Left ventricle myocardium inferior (tissue), 1 donor: ENCODE measurements at regions not wholly inside any gene's neighbourhood (a gene's known extent, or its start where the extent isn't known, plus 50 kb on each side); places are given as distances from the start of the nearest gene placed in this dataset.

Experiments used
- DNase-seq: peaks from one replicate; pipeline ENCODE4 v3.0.0-alpha.2; 2020
- H3K27ac ChIP-seq: fragments of 200-600 bp; replicated peaks from 2 replicates; pipeline ENCODE4 v1.8.0; 2021
- H3K27me3 ChIP-seq: fragments of 200-600 bp; 2 replicates; pipeline ENCODE4 v1.8.0; 2021; ENCODE audit warnings: low read depth
- H3K36me3 ChIP-seq: fragments of 200-600 bp; 2 replicates; pipeline ENCODE4 v1.8.0; 2021
- H3K4me1 ChIP-seq: fragments of 200-600 bp; 2 replicates; pipeline ENCODE4 v1.8.0; 2021
- H3K4me3 ChIP-seq: fragments of 200-600 bp; 2 replicates; pipeline ENCODE4 v1.8.0; 2021; ENCODE audit warnings: mild to moderate bottlenecking, moderate library complexity
- H3K9me3 ChIP-seq: fragments of 200-600 bp; replicated peaks from 2 replicates; pipeline ENCODE4 v1.8.0; 2021
- intact Hi-C: fragments of 100-400 bp; cut with micrococcal nuclease; formaldehyde crosslinking; loops from one replicate; pipeline ENCODE4 v1.11.0; 2022
- TF ChIP-seq, protein P1 (sequence below): fragments of 200-600 bp; IDR thresholded peaks from 2 replicates; pipeline ENCODE4 v1.8.0; 2021; ENCODE audit warnings: antibody characterized with exemption, mild to moderate bottlenecking, borderline replicate concordance
- donor health status: DM: no; HTN: yes; CAD: no; lungs with severe emphysema.

DNA sequence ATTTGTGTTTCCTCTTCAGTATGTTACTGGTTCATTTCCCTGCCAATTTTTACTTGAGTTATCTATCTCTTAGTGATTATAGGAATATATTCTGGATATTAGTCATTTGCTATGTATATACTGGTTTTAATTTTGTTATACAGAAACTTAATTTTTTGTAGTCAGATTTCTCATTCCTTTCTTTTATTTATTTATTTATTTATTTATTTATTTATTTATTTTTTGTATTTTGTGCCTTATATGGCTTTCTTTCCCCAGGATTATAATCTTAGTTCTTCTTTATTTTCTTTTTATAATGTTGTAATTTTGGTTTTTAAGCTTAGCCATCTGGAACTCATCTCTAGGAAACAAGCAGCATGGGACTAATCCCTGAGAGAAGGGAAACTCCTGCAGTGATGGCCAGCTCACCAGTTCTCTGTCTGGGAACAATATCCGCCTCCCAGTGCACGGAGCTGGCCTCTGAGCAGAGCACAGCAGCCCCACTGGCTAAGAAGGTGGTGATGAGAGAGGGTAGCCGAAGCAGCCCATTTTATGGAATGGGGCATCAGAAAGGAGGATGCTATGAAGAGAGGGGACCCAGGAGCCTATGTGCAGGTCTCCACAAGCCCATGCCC lies 54.5 kb upstream of the ADORA2B start:
- no peaks in the 10 kb centered on the region for H3K36me3 ChIP-seq
- TF ChIP-seq, protein P1, sequence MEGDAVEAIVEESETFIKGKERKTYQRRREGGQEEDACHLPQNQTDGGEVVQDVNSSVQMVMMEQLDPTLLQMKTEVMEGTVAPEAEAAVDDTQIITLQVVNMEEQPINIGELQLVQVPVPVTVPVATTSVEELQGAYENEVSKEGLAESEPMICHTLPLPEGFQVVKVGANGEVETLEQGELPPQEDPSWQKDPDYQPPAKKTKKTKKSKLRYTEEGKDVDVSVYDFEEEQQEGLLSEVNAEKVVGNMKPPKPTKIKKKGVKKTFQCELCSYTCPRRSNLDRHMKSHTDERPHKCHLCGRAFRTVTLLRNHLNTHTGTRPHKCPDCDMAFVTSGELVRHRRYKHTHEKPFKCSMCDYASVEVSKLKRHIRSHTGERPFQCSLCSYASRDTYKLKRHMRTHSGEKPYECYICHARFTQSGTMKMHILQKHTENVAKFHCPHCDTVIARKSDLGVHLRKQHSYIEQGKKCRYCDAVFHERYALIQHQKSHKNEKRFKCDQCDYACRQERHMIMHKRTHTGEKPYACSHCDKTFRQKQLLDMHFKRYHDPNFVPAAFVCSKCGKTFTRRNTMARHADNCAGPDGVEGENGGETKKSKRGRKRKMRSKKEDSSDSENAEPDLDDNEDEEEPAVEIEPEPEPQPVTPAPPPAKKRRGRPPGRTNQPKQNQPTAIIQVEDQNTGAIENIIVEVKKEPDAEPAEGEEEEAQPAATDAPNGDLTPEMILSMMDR: no peak
- no peak for DNase-seq
- H3K4me1 ChIP-seq: peaks cover 9% of the 10 kb centered on the region
- H3K27me3 ChIP-seq: peaks cover 7% of the 10 kb centered on the region
- no peaks in the 10 kb centered on the region for H3K9me3 ChIP-seq
- H3K27ac ChIP-seq: peak overlapping the region; percentile 65
- H3K4me3 ChIP-seq: no peak overlapping the region
- intact Hi-C loops: no loop called here

DNA sequence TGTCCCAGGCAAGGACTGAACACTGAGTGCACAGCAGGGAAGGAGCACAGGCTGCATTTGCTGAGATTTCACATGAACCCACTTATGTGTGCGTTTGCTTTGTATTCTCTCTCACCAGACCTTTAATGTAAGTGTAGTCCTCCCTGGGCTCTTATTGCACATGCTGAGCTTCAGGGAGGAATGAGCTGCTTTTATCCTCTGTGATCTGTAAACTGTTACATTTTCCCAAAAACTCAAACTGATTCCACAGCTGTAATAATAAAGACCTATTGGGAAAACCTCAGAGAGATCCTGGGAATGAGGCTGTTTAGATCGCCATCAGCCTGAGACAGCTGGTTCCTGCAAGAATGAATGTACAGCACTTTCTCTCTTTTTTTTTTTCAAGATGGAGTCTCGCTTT lies 53.6 kb upstream of the ADORA2B start:
- Histone ChIP-seq H3K4me3 (no peak overlapping the region), H3K36me3 (no peaks in the 10 kb centered on the region), H3K9me3 (no peaks in the 10 kb centered on the region), H3K4me1 (peaks cover 9% of the 10 kb centered on the region), H3K27me3 (peaks cover 7% of the 10 kb centered on the region), H3K27ac (peak overlapping the region; percentile 65)
- TF ChIP-seq, protein P1: no peak
- intact Hi-C loops: no loop called here
- DNase-seq: no peak

DNA sequence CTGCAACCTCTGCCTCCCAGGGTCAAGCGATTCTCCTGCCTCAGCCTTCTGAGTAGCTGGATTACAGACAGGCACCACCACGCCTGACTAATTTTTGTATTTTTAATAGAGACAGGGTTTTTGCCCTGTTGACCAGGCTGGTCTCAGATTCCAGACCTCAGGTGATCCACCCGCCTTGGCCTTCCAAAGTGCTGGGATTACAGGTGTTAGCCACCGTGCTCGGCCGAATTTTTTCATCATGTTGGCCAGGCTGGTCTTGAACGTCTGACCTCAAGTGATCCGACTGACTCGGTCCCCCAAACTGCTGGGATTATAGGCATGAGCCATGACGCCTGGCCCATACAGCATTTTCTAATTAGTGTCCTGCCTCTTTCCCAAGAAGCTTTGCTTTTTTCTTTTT lies 52.7 kb upstream of the ADORA2B start:
- Histone ChIP-seq H3K9me3 (no peaks in the 10 kb centered on the region), H3K27ac (peak overlapping the region; percentile 44), H3K4me1 (peaks cover 3% of the 10 kb centered on the region), H3K27me3 (peaks cover 7% of the 10 kb centered on the region), H3K36me3 (no peaks in the 10 kb centered on the region), H3K4me3 (no peak overlapping the region)
- no peak for DNase-seq
- TF ChIP-seq, protein P1: no peak
- intact Hi-C loops: no loop called here

DNA sequence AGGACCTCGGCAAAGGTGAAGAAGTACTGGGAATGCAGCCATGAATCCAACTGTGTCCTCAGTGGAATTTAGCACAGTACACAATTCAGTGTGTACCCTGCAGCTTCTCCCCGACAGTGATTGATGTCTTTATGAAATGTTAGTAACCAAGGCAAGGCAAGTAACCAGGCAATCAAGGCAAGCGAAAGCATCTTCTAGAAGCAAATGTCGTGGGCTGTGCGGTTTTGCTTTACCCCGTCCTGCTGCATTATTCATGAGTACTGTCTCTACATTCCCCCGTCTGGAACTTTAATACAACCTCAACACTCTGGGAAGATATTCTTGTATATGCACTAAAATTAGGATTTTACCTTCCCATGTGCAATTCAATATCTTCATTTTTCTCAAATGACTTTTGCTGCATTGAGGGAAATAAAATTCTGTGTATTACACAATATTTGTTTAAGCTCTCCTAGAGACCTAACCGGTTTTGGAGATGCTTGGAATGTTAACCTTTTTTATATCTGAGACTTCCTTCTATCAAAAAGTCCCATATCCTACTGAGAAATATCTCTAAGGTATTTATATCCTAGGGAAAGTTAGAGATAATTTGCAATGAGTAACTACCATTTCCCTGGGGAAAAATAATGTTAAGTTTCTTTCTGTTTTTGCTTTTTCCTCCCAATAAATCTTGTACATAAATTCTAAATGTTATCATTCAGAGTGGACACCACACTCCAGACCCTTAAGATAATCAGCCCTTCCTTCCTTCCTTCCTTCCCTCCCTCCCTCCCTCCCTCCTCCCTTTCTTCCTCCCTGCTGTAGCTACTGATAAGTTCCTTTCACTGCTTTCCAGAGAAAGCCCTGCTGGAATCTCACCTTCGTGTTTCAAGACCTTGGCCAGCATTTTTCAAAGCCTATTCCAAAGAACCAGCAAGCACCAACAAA lies 51.9 kb upstream of the ADORA2B start:
- TF ChIP-seq, protein P1: no peak
- DNase-seq: no peak
- peak overlapping the region; percentile 51 for H3K27ac ChIP-seq
- H3K4me1 ChIP-seq: peaks cover 3% of the 10 kb centered on the region
- H3K27me3 ChIP-seq: peaks cover 7% of the 10 kb centered on the region
- no peaks in the 10 kb centered on the region for H3K9me3 ChIP-seq
- intact Hi-C loops: no loop called here
- H3K36me3 ChIP-seq: no peaks in the 10 kb centered on the region
- no peak overlapping the region for H3K4me3 ChIP-seq

- peaks cover 7% of the 10 kb centered on the region for H3K27me3 ChIP-seq
- intact Hi-C loops: no loop called here
- peaks cover 3% of the 10 kb centered on the region for H3K4me1 ChIP-seq
- no peak overlapping the region for H3K4me3 ChIP-seq
- DNase-seq: no peak
- no peaks in the 10 kb centered on the region for H3K36me3 ChIP-seq
- TF ChIP-seq, protein P1: no peak
- H3K27ac ChIP-seq: peak overlapping the region; percentile 51
- H3K9me3 ChIP-seq: no peaks in the 10 kb centered on the region
Observed at GRCh38 chr17:15893658-15894024, 51.3 kb upstream of the ADORA2B start.
